Stomach (tissue), 8 donors: ENCODE measurements at regions not wholly inside any gene's neighbourhood (a gene's known extent, or its start where the extent isn't known, plus 50 kb on each side); places are given as distances from the start of the nearest gene placed in this dataset.

Experiments used
- DNase-seq, 2 donors: peaks; one replicate each; pipeline versions ENCODE4 v3.0.0 to v3.0.0-alpha.2; 2013 to 2019
- H3K27ac ChIP-seq, 5 donors: fragments of 200-600 bp in 4 of 5; sonication (generic) in 4 of 5; one replicate each; pipeline ENCODE4 v1.5.1; 2013 to 2019; ENCODE audit warnings: mild to moderate bottlenecking in 1 of 5, moderate library complexity in 1 of 5
- H3K27me3 ChIP-seq, 3 donors: fragments of 200-600 bp; sonication (generic); one replicate each; pipeline ENCODE4 v1.5.1; 2017 to 2019; ENCODE audit warnings: mixed run types in 1 of 3
- H3K36me3 ChIP-seq, 4 donors: fragments of 200-600 bp; sonication (generic); 1 replicate in 3 of 4; 2 replicates in 1 of 4; pipeline ENCODE4 v1.5.1; 2016 to 2019
- H3K4me1 ChIP-seq, 4 donors: fragments of 200-600 bp; sonication (generic); one replicate each; pipeline ENCODE4 v1.5.1; 2016 to 2019
- H3K4me3 ChIP-seq, 4 donors: fragments of 200-600 bp; sonication (generic) in 3 of 4; one replicate each; pipeline ENCODE4 v1.5.1; 2016 to 2019; ENCODE audit warnings: mild to moderate bottlenecking in 1 of 4
- H3K9me3 ChIP-seq, 4 donors: fragments of 200-600 bp; sonication (generic); one replicate each; pipeline ENCODE4 v1.5.1; 2016 to 2019
- EP300 ChIP-seq: sonication (generic); formaldehyde crosslinking; IDR thresholded peaks from one replicate; pipeline ENCODE4 v1.6.1; 2017; ENCODE audit warnings: antibody characterized with exemption
- POLR2A ChIP-seq, 4 donors: fragments of 450-650 bp; IDR thresholded peaks; one replicate each; pipeline ENCODE4 v1.6.1; 2016; ENCODE audit warnings: antibody characterized with exemption in 4 of 4, control low read depth in 2 of 4, mild to moderate bottlenecking in 1 of 4, moderate library complexity in 1 of 4
- POLR2AphosphoS5 ChIP-seq, 3 donors: sonication (generic); formaldehyde crosslinking; IDR thresholded peaks; one replicate each; pipeline ENCODE4 v1.6.1; 2016; ENCODE audit warnings: antibody characterized with exemption in 3 of 3
- WGBS, 5 donors: extraction: QIAGEN DNeasy Blood & Tissue Kit in 3 of 5; methylation state at CpG; one replicate each; pipeline versions ENCODE4 v1.1.5 to v1.1.7; 2013 to 2018; 5-methylcytosine and 5-hydroxymethylcytosine counted together
- intact Hi-C: fragments of 100-400 bp; cut with DNase I; formaldehyde crosslinking; loops from one replicate; pipeline ENCODE4 v1.15.1; 2023; ENCODE audit warnings: low total_unique reads
- TF ChIP-seq, protein P1 (sequence below), 7 experiments: fragments of 450-650 bp in 4 of 7; fragments of 200-600 bp in 3 of 7; sonication (generic) in 3 of 7; IDR thresholded peaks; one replicate each; pipeline ENCODE4 v1.5.1; 2016 to 2019; ENCODE audit warnings: antibody characterized with exemption in 7 of 7, control low read depth in 2 of 7, mild to moderate bottlenecking in 1 of 7
- donor health status: healthy with polysubstance abuse.
- donor health status: Bipolar disorder and iron deficiency.
- donor health status: healthy.

DNA sequence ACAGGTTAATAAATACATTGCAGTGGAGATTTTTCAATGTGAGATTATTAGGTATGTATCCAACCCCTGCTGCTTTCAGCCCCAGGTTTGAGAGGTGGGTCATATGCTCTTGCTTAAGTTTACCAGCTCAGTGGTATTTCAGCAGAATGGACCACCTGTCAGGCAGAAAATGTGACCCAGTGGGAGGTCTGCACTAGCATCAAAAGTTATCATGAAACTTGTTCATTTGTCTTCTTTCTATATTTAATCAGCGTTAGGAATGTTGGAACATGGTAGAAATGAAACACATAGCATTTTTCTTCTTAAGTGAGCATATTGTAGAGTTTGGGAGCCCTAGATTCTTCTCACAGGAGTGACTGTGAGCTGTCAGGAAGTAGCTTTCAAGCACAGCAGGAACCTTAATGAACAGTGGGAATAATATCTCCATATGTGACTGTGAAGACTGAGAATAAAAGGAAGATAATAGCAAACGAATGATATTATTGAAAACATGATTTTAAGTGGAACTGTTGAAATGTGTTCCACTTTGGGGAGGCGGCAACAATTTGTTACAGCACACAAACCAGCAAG lies 596.9 kb upstream of the CDH6 start:
- Histone ChIP-seq H3K36me3 (no peaks in the 10 kb centered on the region), H3K4me1 (no peaks in the 10 kb centered on the region), H3K9me3 (peaks cover 0 to 8% (median 2%) of the 10 kb centered on the region in 4 donors), H3K4me3 (no peak overlapping the region), H3K27me3 (no peaks in the 10 kb centered on the region), H3K27ac (no peak overlapping the region)
- no peak for TF ChIP-seq POLR2A (IDR thresholded peaks at IDR 0.05)
- TF ChIP-seq POLR2AphosphoS5 (IDR thresholded peaks at IDR 0.05), result no peak
- TF ChIP-seq EP300, result no peak
- TF ChIP-seq, protein P1, sequence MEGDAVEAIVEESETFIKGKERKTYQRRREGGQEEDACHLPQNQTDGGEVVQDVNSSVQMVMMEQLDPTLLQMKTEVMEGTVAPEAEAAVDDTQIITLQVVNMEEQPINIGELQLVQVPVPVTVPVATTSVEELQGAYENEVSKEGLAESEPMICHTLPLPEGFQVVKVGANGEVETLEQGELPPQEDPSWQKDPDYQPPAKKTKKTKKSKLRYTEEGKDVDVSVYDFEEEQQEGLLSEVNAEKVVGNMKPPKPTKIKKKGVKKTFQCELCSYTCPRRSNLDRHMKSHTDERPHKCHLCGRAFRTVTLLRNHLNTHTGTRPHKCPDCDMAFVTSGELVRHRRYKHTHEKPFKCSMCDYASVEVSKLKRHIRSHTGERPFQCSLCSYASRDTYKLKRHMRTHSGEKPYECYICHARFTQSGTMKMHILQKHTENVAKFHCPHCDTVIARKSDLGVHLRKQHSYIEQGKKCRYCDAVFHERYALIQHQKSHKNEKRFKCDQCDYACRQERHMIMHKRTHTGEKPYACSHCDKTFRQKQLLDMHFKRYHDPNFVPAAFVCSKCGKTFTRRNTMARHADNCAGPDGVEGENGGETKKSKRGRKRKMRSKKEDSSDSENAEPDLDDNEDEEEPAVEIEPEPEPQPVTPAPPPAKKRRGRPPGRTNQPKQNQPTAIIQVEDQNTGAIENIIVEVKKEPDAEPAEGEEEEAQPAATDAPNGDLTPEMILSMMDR (IDR thresholded peaks at IDR 0.05), result no peak
- DNase-seq, result no peak
- 67 to 75% (median 69%) methylated on average over 3 of the region's 3 CpGs for WGBS, 5 donors
- intact Hi-C loops, result no loop called here

DNA sequence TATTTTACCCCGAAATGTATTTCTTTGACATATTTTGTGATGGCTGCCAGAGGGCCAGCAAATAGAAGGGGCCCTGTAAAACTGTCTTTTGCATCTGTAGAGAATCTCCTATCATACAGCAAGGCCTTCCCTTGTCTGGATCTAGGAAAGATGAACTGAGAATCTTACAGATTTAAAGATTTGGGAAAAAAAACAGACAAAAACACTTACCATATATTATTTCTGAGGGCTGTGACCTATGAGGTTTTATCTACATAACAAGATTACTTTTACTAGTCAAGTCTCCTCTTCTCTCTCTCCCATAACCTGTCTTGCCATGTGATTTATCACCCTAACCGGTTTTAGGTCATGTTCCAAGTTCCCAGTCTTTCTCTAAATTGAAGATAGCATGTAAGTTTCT lies 599.2 kb upstream of the CDH6 start:
- no peaks in the 10 kb centered on the region for H3K36me3 ChIP-seq
- DNase-seq, result no peak
- no peak overlapping the region for H3K27ac ChIP-seq
- TF ChIP-seq, protein P1 (IDR thresholded peaks at IDR 0.05), result no peak
- TF ChIP-seq POLR2AphosphoS5 (IDR thresholded peaks at IDR 0.05) (no peak), EP300 (no peak), POLR2A (IDR thresholded peaks at IDR 0.05) (no peak)
- no peaks in the 10 kb centered on the region for H3K4me1 ChIP-seq
- no peaks in the 10 kb centered on the region for H3K27me3 ChIP-seq
- no peak overlapping the region for H3K4me3 ChIP-seq
- intact Hi-C loops, result no loop called here
- H3K9me3 ChIP-seq, result peaks cover 0 to 8% (median 2%) of the 10 kb centered on the region in 4 donors
- WGBS, 5 donors, result 61 to 73% (median 67%) methylated on average over 2 of the region's 2 CpGs

DNA sequence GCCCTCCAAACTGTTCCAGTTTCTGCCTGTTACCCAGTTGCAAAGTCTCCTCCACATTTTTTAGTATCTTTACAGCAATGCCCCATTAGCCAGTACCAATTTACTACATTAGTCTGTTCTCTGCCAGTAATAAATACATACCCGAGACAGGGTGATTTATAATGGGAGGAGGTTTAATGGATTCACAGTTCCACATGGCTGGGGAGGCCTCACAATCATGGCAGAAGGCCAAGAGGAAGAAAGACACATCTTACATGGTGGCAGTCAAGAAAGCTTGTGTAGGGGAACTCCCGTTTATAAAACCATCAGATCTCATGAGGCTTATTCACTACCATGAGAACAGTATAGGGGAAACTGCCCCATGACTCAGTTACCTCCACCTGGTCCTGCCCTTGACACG lies 600.7 kb upstream of the CDH6 start:
- Histone ChIP-seq H3K9me3 (peaks cover 0 to 4% (median 2%) of the 10 kb centered on the region in 4 donors), H3K4me1 (no peaks in the 10 kb centered on the region), H3K27ac (no peak overlapping the region), H3K36me3 (no peaks in the 10 kb centered on the region), H3K4me3 (no peak overlapping the region), H3K27me3 (no peaks in the 10 kb centered on the region)
- WGBS, 5 donors, result 62 to 74% (median 72%) methylated on average over 3 of the region's 3 CpGs
- DNase-seq, result no peak
- intact Hi-C loops, result no loop called here
- TF ChIP-seq POLR2A (IDR thresholded peaks at IDR 0.05) (no peak), POLR2AphosphoS5 (IDR thresholded peaks at IDR 0.05) (no peak), EP300 (no peak)
- TF ChIP-seq, protein P1 (IDR thresholded peaks at IDR 0.05), result no peak

DNA sequence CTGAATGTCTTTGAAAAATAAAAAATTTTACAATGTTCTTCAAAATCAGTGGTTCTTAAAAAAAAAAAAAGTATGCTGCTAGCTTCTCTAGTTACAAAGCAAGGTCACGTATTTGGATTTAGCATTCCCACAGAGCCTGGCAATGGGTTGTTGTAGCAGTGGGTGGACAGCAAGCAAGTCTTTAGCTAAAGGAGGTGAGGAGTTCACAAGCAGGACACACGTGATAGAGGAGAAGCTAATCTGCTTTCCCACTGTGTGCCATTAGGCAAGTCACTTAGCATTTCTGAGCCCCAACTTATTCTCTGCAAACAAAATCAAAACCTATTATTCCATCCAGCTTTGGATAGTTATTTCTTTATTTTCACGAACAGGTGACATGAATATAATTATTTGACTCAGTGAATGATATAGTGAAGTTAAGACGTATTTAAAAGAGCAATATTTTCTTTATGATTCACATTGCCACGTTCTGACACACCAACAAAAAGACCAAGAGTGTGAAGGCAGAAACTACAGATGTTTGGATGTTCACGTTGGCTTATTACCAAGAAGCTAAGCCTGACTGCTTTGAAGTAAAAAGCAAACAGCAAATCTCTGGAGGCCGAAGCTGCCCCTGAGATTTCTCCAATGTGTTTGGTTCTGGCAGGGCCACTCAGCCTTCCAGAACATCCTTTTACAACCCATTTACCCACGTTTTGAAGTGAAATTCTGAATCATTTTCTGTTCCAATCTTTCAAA lies 612.1 kb upstream of the CDH6 start:
- peaks cover 0 to 10% (median 3%) of the 10 kb centered on the region in 4 donors for H3K9me3 ChIP-seq
- H3K36me3 ChIP-seq, result no peaks in the 10 kb centered on the region
- H3K4me3 ChIP-seq, result no peak overlapping the region
- H3K27me3 ChIP-seq, result no peaks in the 10 kb centered on the region
- intact Hi-C loops, result no loop called here
- no peak overlapping the region for H3K27ac ChIP-seq
- DNase-seq, result peak in 1 of 2 donors; percentile 9
- WGBS, 5 donors, result 36 to 43% (median 39%) methylated on average over 8 of the region's 8 CpGs
- TF ChIP-seq EP300, result no peak
- no peak for TF ChIP-seq POLR2AphosphoS5 (IDR thresholded peaks at IDR 0.05)
- no peak for TF ChIP-seq POLR2A (IDR thresholded peaks at IDR 0.05)
- TF ChIP-seq, protein P1 (IDR thresholded peaks at IDR 0.05), result no peak
- no peaks in the 10 kb centered on the region for H3K4me1 ChIP-seq
